ENCODE measurements at regions not wholly inside any gene's neighbourhood (a gene's known extent, or its start where the extent isn't known, plus 50 kb on each side); places are given as distances from the start of the nearest gene placed in this dataset.
A peak's percentile ranks its signal among the peaks of the same experiment; 100 is the strongest.

DNA sequence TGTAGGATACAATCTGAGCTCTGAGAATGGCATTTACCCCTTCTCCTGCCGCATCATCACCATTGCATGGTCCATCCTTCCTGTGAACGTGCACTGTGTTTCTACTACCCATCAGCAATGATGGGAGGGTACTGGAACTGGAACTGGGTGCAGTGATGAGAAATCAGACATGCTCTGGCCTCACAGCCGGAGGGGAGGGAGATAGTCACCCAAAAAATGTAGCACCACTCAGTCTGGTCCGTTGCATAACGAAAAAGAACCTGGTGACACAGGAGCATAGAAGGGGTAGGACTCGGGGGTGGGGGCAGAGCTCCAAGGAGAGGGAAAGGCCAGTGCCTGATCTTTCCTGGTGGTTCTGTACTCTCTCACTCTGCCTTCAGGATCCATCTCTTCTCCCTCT, 205.0 kb downstream of the RPLP1 start:
- DNase-seq (ENCODE audit: low spot score): no peak

DNA sequence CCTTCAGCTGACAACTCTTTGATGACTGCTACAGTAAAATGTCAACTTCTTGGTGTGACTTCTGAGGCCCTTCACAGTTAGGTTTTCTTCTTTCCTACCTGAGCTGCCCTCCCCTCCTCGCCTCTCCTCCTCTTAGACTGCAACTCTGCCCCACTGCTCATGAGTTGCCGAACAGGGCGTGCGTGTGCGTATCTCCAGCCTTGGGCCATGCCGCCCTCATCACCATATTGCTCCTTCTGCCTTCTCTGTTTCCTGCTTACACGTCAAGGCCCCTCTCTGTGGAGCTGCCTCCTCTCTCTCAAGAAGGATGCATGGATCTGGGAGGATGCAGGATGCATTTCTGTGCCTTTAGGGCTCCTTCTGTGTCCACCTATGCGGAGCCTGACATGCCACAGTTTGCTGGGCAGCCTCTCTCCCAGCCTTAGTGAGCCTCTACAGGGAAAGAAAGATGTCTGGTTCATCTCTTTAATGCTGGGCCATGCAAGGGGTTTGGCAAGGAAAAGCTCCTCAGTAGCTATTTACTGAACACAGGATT, 205.9 kb downstream of the RPLP1 start:
- DNase-seq (ENCODE audit: low spot score): no peak

DNA sequence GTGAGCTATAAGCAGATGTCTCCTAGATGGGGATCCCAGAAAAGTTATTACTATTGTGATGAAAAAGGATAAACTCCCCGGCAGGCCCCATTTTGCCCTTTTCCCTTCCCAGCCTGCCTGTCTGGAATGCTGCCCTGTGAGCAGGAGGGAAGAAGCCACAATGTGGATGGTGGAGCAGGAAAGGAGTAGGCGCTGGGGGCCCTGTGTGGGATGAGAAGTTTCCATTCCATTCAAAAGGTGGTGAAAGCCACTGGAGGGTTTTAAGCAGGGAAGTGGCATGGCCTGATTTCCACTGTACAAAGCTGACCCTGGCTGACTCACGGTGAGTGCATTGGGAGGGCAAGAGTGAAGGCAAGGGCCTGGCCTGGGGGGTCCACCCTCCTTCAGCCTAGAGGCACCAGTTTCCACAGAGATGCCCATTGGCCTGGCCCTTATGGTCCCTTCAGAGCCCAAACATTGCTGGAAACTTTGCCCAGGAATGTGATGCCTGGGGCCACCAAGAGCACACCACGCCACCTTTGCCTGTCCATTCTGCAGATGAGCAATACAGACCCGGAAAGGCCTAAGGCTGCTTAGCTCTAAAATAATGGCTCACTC, 206.9 kb downstream of the RPLP1 start:
- DNase-seq (ENCODE audit: low spot score): no peak

DNA sequence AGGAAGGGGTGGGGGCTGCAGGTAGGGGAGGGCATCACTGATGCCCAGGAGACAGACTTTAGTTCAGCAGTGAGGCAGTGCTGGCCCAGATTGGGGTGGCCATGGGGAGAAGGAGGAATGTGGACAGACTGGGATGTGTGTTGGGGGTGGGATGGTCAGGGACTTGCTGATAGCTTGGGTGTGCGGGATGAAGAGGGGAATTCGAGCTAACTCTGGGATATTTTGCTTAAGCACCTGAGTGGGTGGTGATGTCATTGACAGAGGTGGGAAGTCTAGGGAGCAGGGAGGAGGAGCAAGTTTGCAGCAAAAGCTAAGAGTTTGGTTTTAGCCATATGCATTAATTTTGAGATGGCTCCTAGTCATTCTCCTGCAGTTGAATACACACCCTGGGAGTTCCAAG, 207.5 kb downstream of the RPLP1 start:
- DNase-seq (ENCODE audit: low spot score): no peak

DNA sequence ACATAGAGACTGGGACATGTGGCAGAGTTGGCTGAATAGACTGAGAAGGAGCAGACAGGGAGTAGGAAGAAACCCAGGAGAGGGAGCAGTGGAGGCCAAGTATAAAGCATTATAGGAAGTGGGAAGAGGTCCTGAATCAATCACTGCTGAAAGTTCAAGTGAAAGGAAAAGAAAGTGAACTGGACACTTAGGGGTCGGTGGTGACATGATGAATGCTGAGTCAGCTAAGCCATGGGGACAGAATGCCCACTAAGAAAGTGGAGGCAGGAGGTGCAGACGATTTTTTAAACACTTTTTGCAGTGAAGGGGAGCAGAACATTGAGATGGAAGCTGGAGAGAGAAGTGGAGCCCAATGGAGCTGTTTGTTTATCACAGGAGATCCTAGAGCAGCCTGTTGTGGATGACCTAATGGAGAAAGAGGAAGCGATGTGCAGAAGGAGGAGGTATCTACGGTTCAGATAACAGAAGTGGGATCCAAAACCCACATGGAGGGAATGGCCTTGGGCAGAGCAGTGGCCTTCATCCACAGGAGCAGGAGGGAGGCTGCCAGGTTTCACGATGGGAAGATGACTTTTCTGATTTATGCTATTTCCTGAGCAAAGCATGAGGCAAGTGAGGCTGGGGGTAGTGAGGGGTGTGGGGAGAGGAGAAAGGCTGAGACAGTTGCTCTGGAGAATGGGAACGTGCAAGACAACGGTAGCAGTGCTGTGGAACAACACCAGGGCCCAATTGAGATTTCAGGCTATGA, 208.2 kb downstream of the RPLP1 start:
- DNase-seq (ENCODE audit: low spot score): no peak

DNA sequence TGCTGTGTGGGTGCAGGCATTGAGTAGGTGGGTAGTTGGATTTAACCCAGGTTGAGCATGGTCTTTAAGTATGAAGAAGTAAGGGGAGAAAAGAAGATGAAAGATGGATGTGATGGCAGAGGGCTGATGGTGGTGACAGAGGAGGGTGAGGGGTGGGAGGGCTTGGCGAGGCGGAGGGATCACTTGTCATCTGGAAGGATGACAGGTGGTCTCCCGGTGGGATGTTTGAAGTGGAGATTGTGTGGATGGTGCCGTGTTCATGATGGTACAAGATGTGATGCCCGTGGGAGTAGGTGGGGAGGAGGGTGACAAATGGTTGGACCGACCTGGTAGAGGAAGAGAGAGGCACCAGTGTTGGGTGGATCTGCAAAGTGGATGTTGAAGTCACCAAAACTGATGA, 208.8 kb downstream of the RPLP1 start:
- DNase-seq (ENCODE audit: low spot score): no peak

DNA sequence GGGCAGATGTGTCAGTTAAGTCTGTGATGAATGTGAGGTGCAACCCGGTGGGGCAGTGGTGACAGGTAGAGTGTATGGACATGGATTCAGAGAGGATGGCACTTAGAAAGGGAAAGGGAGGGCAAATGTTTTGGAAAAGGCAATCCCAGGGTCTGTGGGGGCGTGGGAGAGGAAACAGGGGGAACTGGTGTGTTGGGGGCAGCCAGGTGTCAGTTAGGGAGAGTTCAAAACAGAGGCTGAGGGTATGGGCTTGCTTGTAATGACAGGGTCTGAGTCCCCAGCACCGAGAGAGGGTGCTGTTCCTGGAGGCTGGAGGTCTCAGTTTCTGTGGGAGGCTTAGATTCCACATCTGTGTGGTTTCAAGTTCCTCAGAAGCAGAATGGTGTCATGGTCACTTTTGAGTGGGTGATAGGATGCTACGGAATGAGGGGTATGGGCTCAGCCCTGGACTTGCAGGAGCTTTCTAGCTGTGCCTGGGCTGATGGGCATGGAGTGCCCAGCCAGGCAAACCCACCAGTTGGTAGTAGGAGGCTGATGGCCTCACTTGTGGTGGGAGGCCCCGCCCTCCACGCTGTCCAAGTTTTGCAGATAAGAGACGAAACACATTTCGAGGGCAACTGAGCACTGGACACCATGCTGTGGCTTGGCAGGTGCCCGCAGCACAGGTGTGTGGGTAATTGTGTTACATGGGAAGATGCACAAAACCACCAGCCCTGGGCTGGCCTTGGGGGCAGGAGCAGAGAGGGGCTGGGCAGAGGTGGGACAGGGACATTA, 209.4 kb downstream of the RPLP1 start:
- DNase-seq (ENCODE audit: low spot score): no peak

DNA sequence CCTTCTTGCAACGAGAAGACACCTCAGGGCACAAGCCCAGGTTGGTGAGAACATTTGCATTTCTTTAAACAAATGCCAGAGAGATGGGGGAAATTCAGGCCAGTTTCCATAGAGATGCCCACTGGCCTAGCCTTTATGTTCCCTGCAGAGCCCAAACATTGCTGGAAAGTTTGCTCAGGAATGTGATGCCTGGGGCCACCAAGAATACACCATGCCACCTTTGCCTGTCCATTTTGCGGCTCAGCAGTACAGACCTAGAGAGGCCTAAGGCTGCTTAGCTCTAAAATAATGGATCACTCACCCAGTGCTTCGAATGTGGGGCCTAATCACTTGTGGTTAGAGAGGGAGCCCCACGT, 210.0 kb downstream of the RPLP1 start:
- no peak for DNase-seq (ENCODE audit: low spot score)

DNA sequence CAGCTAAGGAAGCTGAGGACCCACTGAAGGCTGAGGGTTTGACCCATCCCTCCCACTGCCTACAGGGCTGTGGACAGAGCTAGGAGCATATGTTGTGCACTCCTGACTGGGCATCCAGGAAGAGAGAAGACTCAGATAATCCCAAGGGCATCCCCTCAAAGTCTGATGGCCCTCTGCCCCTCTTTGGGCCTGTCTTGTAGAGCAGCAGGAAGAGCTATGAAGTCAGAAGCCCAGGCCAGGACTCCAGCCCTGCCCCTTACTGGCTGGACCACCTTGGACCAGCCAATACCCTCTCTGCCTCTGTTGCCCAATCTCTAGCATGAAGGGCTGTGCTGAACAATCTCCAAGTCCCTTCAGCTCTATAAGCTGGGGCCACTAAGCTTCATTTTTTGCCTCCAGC, 210.8 kb downstream of the RPLP1 start:
- no peak for DNase-seq (ENCODE audit: low spot score)

DNA sequence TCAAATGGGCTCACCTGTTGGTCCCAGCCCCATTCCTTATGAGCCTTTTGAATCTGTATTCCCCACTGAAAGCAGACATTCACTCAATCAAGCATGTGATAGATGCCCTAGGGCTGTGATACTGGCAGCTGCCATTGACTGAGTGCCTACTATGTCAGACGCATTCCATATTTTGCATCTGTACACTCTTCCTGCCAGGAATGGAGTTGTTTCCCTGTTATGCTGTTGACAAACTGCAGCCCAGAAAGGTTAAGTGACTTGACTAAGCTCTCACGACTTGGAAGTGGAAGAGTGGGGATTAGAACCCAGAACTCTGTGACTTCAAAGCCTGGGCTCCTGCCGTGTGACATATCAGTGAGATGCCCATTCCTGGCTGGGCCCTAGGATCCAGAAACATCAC, 211.4 kb downstream of the RPLP1 start:
- DNase-seq (ENCODE audit: low spot score): no peak

DNA sequence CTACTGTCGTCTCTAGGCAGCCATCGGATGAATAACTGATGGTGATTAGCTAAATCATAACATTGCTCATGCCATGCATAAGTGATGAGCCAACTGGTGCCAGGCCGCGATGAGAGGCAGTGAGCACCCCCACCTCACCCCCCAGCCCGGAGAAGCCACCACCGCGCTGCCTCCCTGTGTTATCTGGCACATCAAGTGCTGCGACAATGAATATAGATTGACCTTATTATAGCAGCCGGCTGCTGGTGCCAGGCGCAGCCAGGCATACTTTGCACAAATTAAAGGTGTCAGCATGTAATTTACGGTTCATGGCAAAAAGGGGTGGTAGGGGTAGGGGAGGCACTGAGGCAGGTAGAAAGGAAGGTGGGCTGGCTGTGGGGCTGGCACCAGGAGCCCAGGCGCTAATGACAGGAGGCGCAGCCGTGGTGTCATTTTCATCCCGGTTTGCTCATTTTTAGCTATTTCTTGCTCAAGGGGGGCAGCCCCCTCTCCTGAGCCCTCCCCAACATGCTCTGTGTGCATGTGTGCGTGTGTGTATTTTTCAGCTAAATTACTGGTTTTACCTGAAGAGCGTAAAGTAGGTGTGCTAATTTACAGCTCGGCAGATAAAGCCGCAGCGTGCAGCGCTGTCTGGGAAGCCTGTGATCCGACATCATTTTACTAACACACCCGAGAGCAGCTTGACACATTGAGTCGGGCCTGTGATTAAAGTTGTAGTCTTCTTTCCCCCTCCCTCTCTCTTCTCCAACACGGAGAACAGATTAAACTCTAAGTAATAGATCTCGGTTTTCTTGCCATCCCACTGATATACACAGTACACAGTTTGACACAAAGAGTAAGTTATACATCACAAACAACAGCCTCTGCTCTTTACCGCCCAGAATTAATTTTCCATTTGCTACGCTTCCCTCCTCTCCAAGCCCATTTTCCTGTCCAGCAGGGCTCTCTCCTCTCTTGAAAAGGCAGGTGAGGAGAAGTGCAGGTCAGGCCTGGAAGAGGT, 212.3 kb downstream of the RPLP1 start:
- no peak for DNase-seq (ENCODE audit: low spot score)

DNA sequence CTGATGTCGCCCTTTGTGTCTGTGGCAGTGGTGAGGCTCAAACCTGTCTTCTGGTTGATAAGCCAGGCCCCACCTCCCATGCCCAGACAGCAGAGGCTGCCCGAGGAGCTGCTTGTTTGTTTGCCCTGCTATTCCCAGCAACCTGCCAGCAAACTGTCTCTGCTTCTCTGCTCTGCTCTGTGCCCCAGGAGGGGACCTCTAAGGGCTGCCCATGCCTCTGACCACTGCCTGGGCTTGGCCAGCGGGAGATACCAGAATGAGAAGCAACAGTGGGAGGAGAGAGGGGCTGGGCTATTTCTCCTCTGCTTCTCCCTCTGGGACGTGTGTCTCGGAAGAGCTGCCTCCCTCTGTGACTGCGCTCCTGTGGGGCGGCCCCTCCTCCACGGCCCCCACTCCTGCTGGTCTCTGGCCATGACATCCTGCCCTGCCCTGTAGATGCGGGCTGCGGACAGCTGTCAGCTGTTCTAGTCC, 213.1 kb downstream of the RPLP1 start:
- DNase-seq (ENCODE audit: low spot score): no peak

DNA sequence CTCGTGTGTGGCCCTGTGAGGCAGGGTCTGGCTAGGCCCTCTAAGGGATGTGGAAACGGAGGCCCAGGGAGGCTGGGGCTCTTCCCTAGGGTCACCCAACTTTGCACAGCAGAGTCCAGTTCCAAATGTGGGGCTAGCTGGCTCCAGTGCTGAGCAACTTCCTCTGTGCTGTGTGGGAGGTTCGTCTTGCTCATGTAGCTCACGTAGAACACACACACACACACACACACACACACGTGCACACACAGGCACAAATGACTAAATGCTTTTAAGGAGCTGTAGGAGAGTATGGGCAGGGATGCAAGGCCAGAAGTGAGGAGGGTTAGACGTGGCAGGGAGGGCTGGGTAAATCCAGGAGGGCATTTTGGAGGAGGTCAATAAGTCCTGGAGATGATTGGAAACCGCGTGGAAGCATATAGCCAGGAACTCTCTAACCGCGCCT, 213.8 kb downstream of the RPLP1 start:
- DNase-seq (ENCODE audit: low spot score): no peak

DNA sequence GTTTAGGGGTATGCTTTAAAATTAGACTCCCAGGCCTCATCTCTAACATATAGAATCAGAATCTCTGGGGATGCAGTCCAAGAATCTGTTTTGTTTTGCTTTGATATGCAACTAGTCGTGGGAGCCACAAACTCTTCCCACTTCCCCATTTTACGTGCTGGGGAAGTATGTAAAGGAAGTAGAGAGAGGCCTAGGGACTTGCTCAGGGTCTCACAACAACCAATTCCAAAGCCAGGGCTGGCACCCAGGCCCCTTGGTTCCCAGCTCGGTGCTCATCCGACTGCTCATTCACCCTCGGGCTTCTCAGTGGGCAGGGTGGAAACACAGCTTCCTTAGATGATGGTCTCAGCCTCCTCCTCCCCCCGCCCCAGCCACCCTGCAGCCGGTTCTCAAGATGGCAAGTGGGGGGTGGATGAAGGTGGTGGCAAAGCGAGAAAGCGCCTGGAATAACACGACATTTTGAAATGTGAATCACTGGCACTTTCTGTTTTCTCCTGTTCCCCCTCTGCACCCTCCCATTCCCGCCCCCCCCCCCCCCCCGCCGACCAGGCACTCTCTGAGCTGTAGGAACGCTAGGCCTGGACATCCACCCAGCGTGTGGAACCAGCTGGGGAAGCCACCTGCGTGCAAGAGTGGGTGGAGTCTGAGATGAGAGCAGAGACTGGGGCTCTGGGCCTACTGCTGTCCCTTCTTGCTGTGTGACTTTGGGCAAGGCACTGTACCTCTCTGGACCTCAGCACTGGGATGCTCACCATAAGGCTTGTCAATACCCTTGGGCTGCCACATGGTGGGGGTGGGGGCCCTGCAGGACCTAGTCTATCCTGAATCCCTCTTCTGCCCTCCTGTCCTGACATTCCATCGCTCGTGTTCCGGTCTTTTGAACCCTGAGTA, 214.5 kb downstream of the RPLP1 start:
- no peak for DNase-seq (ENCODE audit: low spot score)

DNA sequence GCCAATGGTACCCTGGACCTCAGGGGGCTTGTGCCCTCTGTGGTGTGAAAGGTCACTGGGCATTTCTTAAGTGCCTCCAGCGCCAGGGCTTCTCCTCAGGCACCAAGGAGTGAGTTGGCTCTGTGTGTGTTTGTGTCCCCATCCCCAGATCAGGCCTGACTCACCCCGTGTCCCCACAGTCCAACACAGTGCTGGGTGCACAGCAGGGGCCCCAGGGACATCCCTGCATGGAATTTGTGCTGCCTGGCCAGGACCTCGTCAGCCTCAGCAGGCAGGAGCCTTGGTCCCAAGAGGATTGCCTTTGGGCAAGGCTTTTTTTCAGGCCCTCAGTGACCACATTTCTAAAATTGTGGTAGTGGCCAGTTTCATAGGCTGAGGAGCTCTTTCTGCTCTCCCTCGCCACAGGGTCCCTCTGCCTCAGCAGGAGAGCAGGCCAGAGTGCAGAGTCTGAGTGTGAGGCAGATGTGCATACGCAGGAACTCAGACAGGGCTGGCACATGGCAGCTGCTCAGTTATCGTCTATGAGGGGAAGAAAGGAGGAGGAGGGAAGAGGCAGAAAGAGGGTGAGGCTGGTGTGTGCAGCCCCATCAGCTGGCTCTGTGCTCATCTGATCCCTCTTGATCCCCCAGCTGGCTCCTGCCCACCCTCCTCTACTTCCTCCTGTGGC, 215.6 kb downstream of the RPLP1 start:
- DNase-seq (ENCODE audit: low spot score): no peak

DNA sequence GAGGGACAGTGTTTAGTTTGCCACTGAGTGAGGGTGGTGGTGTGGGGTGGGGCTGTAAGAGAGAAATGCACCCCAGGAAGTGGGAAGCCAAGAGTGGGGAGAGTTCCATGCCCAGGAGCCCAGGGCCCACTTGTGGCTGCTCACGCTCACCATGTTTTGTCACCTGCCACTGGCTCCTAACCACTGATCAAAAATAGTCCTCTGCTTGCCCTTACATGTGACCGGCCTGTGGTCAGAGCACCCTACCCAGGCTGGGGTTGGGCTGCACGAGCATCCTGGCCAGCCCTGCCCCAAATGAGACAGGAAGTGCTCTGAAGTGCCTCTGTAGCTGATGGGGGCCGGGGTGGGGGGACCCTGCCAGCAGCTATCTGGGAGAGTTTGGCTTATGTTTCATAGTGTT, 216.3 kb downstream of the RPLP1 start:
- DNase-seq (ENCODE audit: low spot score): peak; percentile 24

DNA sequence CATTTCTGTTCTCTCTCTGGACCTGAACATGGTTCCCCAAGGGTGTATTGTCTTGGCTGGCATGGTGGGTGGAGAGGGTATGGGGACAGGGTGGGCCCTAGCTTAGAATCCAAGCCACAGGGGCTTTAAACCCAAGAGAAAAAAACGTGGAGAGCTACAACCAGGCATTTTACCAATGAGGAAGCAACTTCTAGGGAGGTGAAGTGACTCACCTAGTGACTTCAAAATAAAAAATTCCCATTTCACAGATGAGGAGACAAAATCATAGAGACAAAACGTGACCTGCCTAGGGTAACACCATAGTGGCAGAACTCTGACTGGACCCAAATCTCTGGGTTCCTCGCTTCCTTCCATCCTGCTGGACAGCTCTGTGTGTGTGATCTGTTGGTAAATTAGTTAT, 216.8 kb downstream of the RPLP1 start:
- DNase-seq (ENCODE audit: low spot score): no peak

DNA sequence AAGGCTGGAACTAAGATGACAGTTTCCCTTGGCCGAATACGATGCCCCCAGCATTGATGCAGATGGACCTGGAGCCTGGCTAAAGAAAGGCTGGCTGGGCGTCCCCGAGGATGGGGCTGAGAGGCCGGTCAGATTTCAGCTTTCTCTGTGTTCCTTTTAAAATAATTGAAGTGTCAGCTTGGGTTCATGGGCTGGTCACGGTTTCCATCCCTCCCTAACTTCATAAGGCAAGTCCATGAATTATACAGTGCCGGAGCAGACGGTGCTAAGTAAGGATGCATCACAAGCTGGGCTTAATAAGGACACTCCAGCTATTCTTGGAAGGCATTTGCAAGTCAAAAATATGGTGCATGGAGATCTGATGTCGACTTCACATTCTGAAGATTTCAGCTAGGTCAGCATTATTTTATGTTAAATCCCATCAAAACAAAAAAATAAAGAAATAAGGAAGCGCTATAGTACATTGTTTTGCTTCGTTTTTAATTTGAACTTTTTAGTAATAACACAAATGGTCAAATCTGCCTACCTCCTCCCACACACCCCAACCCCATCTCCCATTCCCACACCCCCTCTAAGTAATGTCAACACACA, 220.8 kb downstream of the RPLP1 start:
- DNase-seq (ENCODE audit: low spot score): no peak

DNA sequence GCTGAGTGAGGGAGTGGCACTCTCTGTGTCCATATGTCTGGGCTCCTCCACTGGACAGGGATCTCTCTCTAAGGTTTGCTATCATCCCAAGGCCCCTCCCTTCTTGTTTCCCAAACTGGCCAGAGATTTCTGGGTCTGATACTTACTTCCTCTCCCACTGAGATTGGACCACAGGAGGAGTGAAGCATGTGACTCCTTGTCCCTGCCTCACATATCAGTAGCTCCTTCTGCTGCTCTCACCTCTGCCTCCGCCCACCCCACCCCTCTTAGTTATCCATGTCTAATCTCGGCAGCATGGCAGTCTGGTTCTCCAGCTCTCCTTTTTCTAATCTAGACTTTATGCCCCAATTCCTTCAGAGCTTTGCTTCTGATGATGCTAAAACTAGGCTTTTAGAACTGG, 223.1 kb downstream of the RPLP1 start:
- no peak for DNase-seq (ENCODE audit: low spot score)

DNA sequence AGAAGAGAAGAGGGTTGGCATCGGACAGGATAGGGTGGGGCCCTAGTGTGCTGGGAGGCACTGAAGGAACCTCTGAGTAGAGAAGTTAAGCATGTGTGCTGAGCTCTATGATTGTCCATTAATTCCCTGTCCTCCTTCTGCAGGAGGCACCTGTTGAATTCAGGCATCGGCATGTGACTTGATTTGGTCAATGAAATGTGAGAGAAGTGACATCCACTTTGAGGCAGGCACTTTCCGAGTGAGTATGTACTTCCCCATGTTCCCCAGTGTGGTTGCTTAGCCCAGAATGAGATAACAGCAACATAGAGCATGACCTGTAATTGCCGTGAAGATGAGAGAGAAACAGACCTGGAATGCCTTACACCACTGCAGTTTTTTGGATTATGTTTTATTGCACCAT, 224.8 kb downstream of the RPLP1 start:
- no peak for DNase-seq (ENCODE audit: low spot score)
